ENCODE measurements at regions not wholly inside any gene's neighbourhood (a gene's known extent, or its start where the extent isn't known, plus 50 kb on each side); places are given as distances from the start of the nearest gene placed in this dataset.

DNA sequence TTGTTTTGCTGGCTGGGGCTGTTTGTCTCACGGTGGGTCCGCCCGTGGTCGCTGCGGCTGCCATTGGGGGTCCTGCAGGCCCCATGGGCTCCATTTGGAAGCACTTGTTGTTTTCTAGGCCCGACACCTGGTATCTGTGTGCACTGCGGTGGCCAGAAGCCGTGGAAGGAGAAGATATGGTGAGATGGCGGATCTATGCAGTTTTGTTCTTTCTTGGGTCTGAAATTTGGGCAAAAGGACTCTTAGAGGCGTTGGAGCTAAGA lies 109.5 kb upstream of the SHH start:
- intact Hi-C loops (cut with DNase I; ENCODE audit: low total_unique reads), result no loop called here
- Histone ChIP-seq H3K36me3 (no peaks in the 10 kb centered on the region), H3K4me1 (no peaks in the 10 kb centered on the region), H3K9me3 (no peaks in the 10 kb centered on the region), H3K27me3 (replicated peaks in 1 of 7) (peaks cover 0 to 4% (median 0%) of the 10 kb centered on the region in 7 donors), H3K4me3 (no peak overlapping the region), H3K27ac (no peak overlapping the region)
- WGBS, 5 donors, result 82 to 93% (median 87%) methylated on average over 5 to 10 of the region's 10 CpGs
- TF ChIP-seq POLR2A (IDR thresholded peaks at IDR 0.05), result no peak
- TF ChIP-seq, protein P1, sequence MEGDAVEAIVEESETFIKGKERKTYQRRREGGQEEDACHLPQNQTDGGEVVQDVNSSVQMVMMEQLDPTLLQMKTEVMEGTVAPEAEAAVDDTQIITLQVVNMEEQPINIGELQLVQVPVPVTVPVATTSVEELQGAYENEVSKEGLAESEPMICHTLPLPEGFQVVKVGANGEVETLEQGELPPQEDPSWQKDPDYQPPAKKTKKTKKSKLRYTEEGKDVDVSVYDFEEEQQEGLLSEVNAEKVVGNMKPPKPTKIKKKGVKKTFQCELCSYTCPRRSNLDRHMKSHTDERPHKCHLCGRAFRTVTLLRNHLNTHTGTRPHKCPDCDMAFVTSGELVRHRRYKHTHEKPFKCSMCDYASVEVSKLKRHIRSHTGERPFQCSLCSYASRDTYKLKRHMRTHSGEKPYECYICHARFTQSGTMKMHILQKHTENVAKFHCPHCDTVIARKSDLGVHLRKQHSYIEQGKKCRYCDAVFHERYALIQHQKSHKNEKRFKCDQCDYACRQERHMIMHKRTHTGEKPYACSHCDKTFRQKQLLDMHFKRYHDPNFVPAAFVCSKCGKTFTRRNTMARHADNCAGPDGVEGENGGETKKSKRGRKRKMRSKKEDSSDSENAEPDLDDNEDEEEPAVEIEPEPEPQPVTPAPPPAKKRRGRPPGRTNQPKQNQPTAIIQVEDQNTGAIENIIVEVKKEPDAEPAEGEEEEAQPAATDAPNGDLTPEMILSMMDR (IDR thresholded peaks at IDR 0.05 in 8 of 11, conservative IDR thresholded peaks at IDR 0.05 in 3 of 11), result no peak
- no peak for TF ChIP-seq POLR2AphosphoS5 (IDR thresholded peaks at IDR 0.05)
- DNase-seq, result no peak

DNA sequence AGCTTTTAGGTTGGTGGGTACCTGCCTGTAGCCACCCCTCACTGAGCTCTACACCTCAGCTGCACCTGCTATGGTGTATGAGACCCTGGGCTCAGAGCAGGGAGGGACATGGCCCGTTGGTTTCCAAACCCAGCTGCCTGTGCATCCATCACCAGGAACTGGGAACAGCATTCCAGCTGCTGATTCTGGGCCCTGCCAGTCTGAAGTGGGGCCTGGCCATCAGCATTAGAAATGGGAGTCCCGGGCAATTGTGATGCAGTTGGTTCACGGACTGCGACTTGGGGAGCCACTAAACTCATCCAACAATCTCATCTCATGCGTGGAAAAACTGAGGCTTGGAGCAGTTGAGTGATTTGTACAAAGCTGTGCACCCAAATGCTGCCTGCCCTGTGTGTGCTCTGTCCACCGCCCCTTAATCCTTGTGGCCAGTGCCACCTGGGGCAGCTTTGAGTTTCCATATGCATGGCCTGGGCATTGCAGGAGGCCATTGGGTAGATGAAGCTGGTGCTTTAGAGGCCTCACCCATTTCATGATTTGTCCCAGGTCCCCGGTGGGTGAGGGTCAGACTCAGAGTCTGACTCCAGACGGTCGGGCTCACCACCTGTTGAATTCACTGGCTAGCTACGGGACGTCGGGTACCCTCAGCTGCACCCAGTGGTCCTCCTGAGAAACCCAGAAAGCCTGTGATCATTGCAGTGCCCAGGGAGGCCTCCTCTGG lies 109.0 kb upstream of the SHH start:
- Histone ChIP-seq H3K4me3 (no peak overlapping the region), H3K36me3 (no peaks in the 10 kb centered on the region), H3K27ac (no peak overlapping the region), H3K9me3 (no peaks in the 10 kb centered on the region), H3K27me3 (replicated peaks in 1 of 7) (peaks cover 0 to 4% (median 0%) of the 10 kb centered on the region in 7 donors), H3K4me1 (no peaks in the 10 kb centered on the region)
- TF ChIP-seq POLR2A (IDR thresholded peaks at IDR 0.05) (no peak), POLR2AphosphoS5 (IDR thresholded peaks at IDR 0.05) (no peak)
- TF ChIP-seq, protein P1 (IDR thresholded peaks at IDR 0.05 in 8 of 11, conservative IDR thresholded peaks at IDR 0.05 in 3 of 11), result no peak
- intact Hi-C loops (cut with DNase I; ENCODE audit: low total_unique reads), result no loop called here
- 86 to 95% (median 92%) methylated on average over 5 to 12 of the region's 12 CpGs for WGBS, 5 donors
- peak; percentile 49 for DNase-seq

DNA sequence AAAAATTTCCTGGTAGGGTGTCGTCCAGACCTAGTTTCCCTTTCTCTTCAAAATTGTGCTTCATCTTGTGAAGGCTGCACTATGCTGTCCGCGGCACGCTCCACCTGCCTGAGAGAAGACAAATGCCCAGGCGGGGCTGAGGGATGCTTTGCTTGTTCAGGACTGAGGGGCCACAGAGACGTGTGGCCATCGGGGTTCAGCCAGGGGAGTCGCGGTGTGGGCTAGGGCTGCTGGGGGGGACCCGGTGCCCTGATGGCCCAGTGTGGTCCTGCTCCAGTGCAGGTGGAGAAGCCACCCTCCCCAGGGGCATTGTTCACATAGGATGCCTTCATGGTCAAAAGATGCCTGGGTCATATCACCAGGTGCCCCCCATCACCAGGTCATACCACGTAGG lies 107.8 kb upstream of the SHH start:
- Histone ChIP-seq H3K27me3 (replicated peaks in 1 of 7) (peaks cover 0 to 4% (median 0%) of the 10 kb centered on the region in 7 donors), H3K4me1 (no peaks in the 10 kb centered on the region), H3K27ac (no peak overlapping the region), H3K4me3 (no peak overlapping the region), H3K9me3 (no peaks in the 10 kb centered on the region), H3K36me3 (no peaks in the 10 kb centered on the region)
- DNase-seq, result peak; percentile 52
- intact Hi-C loops (cut with DNase I; ENCODE audit: low total_unique reads), result no loop called here
- 91 to 96% (median 93%) methylated on average over 7 to 11 of the region's 11 CpGs for WGBS, 5 donors
- TF ChIP-seq POLR2A (IDR thresholded peaks at IDR 0.05) (no peak), POLR2AphosphoS5 (IDR thresholded peaks at IDR 0.05) (no peak)
- TF ChIP-seq, protein P1 (IDR thresholded peaks at IDR 0.05 in 8 of 11, conservative IDR thresholded peaks at IDR 0.05 in 3 of 11), result no peak

DNA sequence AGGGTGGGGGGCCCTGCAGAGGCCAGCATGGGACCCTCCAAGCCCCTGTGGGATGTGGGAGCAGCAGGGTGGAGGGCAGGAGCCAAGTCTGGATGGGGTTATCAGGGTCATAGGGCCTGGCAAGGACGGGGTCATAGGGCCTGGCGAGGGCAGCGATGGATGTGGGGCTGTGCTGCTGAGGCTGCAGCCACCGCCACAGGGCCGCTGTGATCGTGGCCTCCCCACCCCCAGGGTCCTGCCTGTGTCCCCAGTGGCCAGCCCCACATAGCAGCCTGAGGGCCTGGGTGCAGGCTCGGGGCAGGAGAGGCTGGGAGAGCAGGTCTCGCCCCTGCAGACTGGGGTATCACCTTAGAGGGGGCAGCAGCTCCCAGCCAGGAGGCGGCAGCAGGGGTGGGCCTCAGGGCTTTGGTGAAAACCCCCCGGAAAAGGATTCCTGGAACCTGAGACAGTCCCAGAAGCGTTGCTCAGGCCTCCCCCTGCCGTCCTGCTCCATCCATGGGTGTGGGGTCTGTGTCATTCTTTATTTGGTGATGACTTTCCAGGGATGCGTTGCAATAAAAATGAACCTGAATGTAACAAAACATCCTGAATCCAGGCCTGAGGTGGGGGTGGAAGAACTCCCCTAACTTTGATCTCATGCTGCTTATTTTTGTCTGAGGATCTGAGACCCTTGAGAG lies 107.3 kb upstream of the SHH start:
- no peak overlapping the region for H3K4me3 ChIP-seq
- no peak overlapping the region for H3K27ac ChIP-seq
- H3K4me1 ChIP-seq, result no peaks in the 10 kb centered on the region
- H3K27me3 ChIP-seq (replicated peaks in 1 of 7), result peaks cover 0 to 4% (median 0%) of the 10 kb centered on the region in 7 donors
- TF ChIP-seq, protein P1 (IDR thresholded peaks at IDR 0.05 in 8 of 11, conservative IDR thresholded peaks at IDR 0.05 in 3 of 11), result no peak
- TF ChIP-seq POLR2AphosphoS5 (IDR thresholded peaks at IDR 0.05) (no peak), POLR2A (IDR thresholded peaks at IDR 0.05) (no peak)
- 78 to 87% (median 82%) methylated on average over 10 to 13 of the region's 13 CpGs for WGBS, 5 donors
- intact Hi-C loops (cut with DNase I; ENCODE audit: low total_unique reads), result no loop called here
- no peaks in the 10 kb centered on the region for H3K36me3 ChIP-seq
- peak; percentile 62 for DNase-seq
- H3K9me3 ChIP-seq, result no peaks in the 10 kb centered on the region
